ENCODE measurements at regions not wholly inside any gene's neighbourhood (a gene's known extent, or its start where the extent isn't known, plus 50 kb on each side); places are given as distances from the start of the nearest gene placed in this dataset.

DNA sequence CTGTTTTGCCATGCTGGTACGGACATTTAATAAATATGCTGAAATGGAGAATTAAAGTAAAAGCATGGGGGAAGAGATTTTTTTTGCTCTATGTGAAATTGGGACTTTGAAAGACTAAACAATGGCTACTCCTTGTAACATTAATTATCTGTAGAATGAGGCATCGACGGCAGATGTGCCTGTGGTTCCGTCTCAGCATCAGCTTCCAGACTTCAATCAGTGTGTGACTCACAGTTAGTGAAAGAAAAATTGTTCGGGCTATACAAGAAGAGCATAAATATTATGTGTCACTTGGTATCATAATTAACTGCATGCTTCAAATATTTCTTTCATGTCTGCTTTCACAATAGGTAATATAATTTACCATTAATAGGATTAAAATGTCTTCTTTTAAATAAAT is 117.0 kb upstream of the SMIM21 start:
- H3K4me2 ChIP-seq: no peak overlapping the region
- Mint-ChIP-seq H3K9me3 (0 out of 3 replicates have a peak, but pooled peaks cover 2% of the 10 kb centered on the region), H3K36me3 (ENCODE audit: low read depth) (peaks cover 1% of the 10 kb centered on the region; the same call in 1 of the 3 replicates), H3K4me1 (peaks cover 9% of the 10 kb centered on the region; the same call in 2 of the 3 replicates), H3K4me3 (no peak overlapping the region), H3K27me3 (ENCODE audit: insufficient read depth, low read depth, poor library complexity) (no peaks in the 10 kb centered on the region), H3K27ac (no peak overlapping the region)
- H3F3A ChIP-seq (replicated peaks; ENCODE audit: low read depth): no peaks in the 10 kb centered on the region
- H3K4me3 ChIP-seq: no peak overlapping the region
- H4K20me1 ChIP-seq (replicated peaks; ENCODE audit: insufficient read depth): no peaks in the 10 kb centered on the region
- H3K79me2 ChIP-seq (replicated peaks; ENCODE audit: insufficient read depth): no peaks in the 10 kb centered on the region
- TF ChIP-seq NANOG (IDR thresholded peaks at IDR 0.05; ENCODE audit: borderline replicate concordance): no peak
- TF ChIP-seq ZNF114 (CRISPR knock-in tag; IDR thresholded peaks at IDR 0.05): no peak
- TF ChIP-seq, protein P1, sequence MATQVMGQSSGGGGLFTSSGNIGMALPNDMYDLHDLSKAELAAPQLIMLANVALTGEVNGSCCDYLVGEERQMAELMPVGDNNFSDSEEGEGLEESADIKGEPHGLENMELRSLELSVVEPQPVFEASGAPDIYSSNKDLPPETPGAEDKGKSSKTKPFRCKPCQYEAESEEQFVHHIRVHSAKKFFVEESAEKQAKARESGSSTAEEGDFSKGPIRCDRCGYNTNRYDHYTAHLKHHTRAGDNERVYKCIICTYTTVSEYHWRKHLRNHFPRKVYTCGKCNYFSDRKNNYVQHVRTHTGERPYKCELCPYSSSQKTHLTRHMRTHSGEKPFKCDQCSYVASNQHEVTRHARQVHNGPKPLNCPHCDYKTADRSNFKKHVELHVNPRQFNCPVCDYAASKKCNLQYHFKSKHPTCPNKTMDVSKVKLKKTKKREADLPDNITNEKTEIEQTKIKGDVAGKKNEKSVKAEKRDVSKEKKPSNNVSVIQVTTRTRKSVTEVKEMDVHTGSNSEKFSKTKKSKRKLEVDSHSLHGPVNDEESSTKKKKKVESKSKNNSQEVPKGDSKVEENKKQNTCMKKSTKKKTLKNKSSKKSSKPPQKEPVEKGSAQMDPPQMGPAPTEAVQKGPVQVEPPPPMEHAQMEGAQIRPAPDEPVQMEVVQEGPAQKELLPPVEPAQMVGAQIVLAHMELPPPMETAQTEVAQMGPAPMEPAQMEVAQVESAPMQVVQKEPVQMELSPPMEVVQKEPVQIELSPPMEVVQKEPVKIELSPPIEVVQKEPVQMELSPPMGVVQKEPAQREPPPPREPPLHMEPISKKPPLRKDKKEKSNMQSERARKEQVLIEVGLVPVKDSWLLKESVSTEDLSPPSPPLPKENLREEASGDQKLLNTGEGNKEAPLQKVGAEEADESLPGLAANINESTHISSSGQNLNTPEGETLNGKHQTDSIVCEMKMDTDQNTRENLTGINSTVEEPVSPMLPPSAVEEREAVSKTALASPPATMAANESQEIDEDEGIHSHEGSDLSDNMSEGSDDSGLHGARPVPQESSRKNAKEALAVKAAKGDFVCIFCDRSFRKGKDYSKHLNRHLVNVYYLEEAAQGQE (IDR thresholded peaks at IDR 0.05; ENCODE audit: unreplicated experiment): no peak
- TF ChIP-seq POLR2AphosphoS5 (IDR thresholded peaks at IDR 0.05; ENCODE audit: low read depth): no peak
- TF ChIP-seq, protein P2, sequence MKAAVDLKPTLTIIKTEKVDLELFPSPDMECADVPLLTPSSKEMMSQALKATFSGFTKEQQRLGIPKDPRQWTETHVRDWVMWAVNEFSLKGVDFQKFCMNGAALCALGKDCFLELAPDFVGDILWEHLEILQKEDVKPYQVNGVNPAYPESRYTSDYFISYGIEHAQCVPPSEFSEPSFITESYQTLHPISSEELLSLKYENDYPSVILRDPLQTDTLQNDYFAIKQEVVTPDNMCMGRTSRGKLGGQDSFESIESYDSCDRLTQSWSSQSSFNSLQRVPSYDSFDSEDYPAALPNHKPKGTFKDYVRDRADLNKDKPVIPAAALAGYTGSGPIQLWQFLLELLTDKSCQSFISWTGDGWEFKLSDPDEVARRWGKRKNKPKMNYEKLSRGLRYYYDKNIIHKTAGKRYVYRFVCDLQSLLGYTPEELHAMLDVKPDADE (IDR thresholded peaks at IDR 0.05): no peak
- TF ChIP-seq ZNF462 (CRISPR knock-in tag; IDR thresholded peaks at IDR 0.05): no peak
- TF ChIP-seq JUNB (IDR thresholded peaks at IDR 0.05; ENCODE audit: unreplicated experiment): no peak
- no peak for TF ChIP-seq STAT1 (IDR thresholded peaks at IDR 0.05; ENCODE audit: unreplicated experiment)
- no peak for TF ChIP-seq ZNF331 (CRISPR knock-in tag; IDR thresholded peaks at IDR 0.05; ENCODE audit: low read depth)
- TF ChIP-seq EZH2phosphoT487 (IDR thresholded peaks at IDR 0.05; ENCODE audit: unreplicated experiment): no peak
- TF ChIP-seq CTCF (conservative IDR thresholded peaks at IDR 0.05; ENCODE audit: low read depth in 2 of 2): no peak
- TF ChIP-seq CREB1 (CRISPR knock-in tag; IDR thresholded peaks at IDR 0.05; ENCODE audit: low read depth): no peak
- TF ChIP-seq EZH2 (IDR thresholded peaks at IDR 0.05; ENCODE audit: low read depth, unreplicated experiment): no peak
- ATAC-seq (no peak), DNase-seq (ENCODE audit: low spot score) (no peak)
- no peaks in the 10 kb centered on the region for H3K27me3 ChIP-seq (ENCODE audit: insufficient read depth)
- H2AFZ ChIP-seq: no peak overlapping the region
- no peaks in the 10 kb centered on the region for H3K36me3 ChIP-seq (ENCODE audit: insufficient read depth)
- no peaks in the 10 kb centered on the region for H3K4me1 ChIP-seq (ENCODE audit: insufficient read depth)
- H3K27ac ChIP-seq (ENCODE audit: low read depth): no peak overlapping the region
- 0 out of 2 replicates have a peak, but pooled peaks cover 3% of the 10 kb centered on the region for H3K9me2 ChIP-seq (ENCODE audit: insufficient read depth)

All from GM23338 (cell line).